Chondrocyte (in vitro differentiated cells): ENCODE measurements at regions not wholly inside any gene's neighbourhood (a gene's known extent, or its start where the extent isn't known, plus 50 kb on each side); places are given as distances from the start of the nearest gene placed in this dataset.

Experiments used
- DNase-seq: peaks from one replicate; pipeline ENCODE4 v3.0.0; 2021; ENCODE audit warnings: mixed read lengths, low spot score
- H3K27ac Mint-ChIP-seq: one replicate; pipeline ENCODE4 v1.8.0; 2021; ENCODE audit warnings: mild to moderate bottlenecking, moderate library complexity, mixed read lengths; ENCODE audit not compliant: unreplicated experiment
- H3K27me3 Mint-ChIP-seq: 2 replicates; pipeline ENCODE4 v1.8.0; 2021; ENCODE audit warnings: low read depth, mixed read lengths
- H3K36me3 Mint-ChIP-seq: 2 replicates; pipeline ENCODE4 v1.8.0; 2021; ENCODE audit warnings: low read depth, mixed read lengths
- H3K4me1 Mint-ChIP-seq: 2 replicates; pipeline ENCODE4 v1.8.0; 2021; ENCODE audit warnings: low read depth, mild to moderate bottlenecking, mixed read lengths
- H3K4me3 Mint-ChIP-seq: one replicate; pipeline ENCODE4 v1.8.0; 2021; ENCODE audit warnings: mild to moderate bottlenecking, moderate library complexity, mixed read lengths; ENCODE audit not compliant: unreplicated experiment
- H3K9me3 Mint-ChIP-seq: 2 replicates; pipeline ENCODE4 v1.8.0; 2021; ENCODE audit warnings: low read depth, mixed read lengths
- TF ChIP-seq, protein P1 (sequence below): fragments of 200-600 bp; sonication (generic); IDR thresholded peaks from 2 replicates; pipeline ENCODE4 v1.5.0; 2021; ENCODE audit warnings: antibody characterized with exemption, mild to moderate bottlenecking, moderate library complexity

DNA sequence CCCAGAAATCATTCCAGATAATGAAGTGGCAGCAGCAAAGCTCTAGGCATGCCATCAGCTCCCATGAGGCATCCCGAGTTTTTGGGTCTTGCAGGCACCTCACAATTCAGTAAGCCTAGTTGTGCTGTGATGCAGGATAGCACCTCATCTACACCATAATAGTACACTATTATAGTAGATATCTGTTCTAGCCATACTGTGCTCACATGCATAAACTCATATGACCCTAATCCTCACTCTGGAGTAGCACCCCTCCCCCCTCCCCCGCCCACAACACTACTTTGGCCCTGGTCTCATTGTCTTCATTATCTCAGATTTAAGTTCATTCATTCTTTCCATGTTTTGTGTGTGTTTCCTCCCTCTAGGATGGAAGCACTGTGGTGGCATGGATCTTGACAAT is 102.5 kb upstream of the PITX1 start:
- Mint-ChIP-seq H3K27me3 (peaks cover 41% of the 10 kb centered on the region), H3K27ac (no peak overlapping the region), H3K9me3 (no peaks in the 10 kb centered on the region)

DNA sequence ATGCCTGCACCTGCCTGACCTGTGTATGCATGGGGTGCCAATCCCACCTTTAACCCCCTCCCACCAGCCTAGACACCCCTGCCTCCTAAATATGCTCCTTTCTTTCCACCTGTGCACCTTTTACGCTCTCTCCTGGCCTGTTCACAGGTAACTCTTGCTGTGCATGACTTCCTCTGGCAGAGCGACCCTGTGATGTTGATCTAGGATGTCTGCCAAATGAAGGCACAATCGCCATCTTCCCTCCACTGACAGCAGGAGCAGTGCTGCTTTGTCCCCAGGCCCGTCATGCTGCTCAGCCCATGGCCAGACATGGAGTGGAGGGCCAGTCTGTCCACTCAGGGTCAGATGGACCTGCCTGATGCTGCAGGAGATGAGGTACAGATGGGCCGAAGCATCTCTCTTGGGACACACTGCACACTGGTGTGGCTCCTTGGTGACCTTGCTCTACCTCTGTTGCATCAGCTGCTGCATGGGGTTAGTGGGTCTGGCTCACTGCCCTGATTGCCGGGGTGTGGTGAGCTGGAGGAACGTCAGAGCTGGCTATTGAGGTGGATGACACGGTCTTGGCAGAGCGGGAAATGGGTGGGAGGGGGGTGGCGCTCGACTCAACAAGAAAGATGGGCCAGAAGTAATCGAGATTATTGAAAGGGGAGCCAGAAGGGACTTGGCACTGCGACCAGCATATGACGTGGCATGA is 101.7 kb upstream of the PITX1 start:
- peaks cover 41% of the 10 kb centered on the region for H3K27me3 Mint-ChIP-seq
- no peaks in the 10 kb centered on the region for H3K9me3 Mint-ChIP-seq
- no peak overlapping the region for H3K4me3 Mint-ChIP-seq
- no peak for DNase-seq
- TF ChIP-seq, protein P1, sequence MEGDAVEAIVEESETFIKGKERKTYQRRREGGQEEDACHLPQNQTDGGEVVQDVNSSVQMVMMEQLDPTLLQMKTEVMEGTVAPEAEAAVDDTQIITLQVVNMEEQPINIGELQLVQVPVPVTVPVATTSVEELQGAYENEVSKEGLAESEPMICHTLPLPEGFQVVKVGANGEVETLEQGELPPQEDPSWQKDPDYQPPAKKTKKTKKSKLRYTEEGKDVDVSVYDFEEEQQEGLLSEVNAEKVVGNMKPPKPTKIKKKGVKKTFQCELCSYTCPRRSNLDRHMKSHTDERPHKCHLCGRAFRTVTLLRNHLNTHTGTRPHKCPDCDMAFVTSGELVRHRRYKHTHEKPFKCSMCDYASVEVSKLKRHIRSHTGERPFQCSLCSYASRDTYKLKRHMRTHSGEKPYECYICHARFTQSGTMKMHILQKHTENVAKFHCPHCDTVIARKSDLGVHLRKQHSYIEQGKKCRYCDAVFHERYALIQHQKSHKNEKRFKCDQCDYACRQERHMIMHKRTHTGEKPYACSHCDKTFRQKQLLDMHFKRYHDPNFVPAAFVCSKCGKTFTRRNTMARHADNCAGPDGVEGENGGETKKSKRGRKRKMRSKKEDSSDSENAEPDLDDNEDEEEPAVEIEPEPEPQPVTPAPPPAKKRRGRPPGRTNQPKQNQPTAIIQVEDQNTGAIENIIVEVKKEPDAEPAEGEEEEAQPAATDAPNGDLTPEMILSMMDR, result no peak
- H3K36me3 Mint-ChIP-seq, result no peaks in the 10 kb centered on the region
- no peak overlapping the region for H3K27ac Mint-ChIP-seq
- peaks cover 6% of the 10 kb centered on the region for H3K4me1 Mint-ChIP-seq

More for the DNA sequence above, 102.5 kb upstream of the PITX1 start:
- no peak for DNase-seq
- TF ChIP-seq, protein P1, result no peak
- Mint-ChIP-seq H3K36me3 (no peaks in the 10 kb centered on the region), H3K4me1 (peaks cover 6% of the 10 kb centered on the region), H3K4me3 (no peak overlapping the region)

DNA sequence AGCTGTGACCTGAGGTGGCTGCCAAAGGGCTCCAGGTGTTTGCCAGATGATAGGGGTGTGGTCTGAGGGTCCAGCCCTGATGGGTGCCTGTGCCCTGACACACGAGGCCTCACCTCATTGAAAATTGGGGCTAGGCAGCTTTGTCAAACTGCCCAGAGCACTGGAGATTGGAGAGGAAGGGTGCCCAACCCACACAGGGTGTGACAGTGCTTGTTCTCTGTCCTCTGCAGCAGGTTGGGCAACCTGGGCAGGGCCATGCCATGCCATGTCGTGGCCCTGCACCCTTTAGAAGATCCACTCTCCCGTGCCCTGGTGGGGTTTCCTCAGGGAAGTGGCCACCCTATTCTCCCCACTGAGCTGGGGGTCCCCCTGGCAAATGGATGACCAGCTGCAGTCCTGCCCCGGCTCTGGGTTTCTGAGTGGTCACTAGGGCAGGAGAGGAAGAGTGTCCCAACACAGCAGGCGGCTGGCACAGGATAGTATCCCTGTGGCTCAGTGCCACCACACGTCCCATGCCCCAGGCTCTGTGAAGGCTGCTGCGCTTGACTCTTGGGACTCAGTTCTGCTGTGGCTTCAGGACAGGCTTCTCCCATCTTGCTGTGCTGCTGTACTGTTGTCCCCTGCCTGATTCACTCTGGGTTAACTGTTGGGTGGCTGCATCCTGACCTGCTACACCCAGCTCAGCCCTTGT is 100.8 kb upstream of the PITX1 start:
- Mint-ChIP-seq H3K4me3 (no peak overlapping the region), H3K4me1 (peaks cover under 1% of the 10 kb centered on the region), H3K9me3 (no peaks in the 10 kb centered on the region), H3K36me3 (no peaks in the 10 kb centered on the region), H3K27ac (no peak overlapping the region), H3K27me3 (peaks cover 50% of the 10 kb centered on the region)
- TF ChIP-seq, protein P1, result no peak
- DNase-seq, result no peak

DNA sequence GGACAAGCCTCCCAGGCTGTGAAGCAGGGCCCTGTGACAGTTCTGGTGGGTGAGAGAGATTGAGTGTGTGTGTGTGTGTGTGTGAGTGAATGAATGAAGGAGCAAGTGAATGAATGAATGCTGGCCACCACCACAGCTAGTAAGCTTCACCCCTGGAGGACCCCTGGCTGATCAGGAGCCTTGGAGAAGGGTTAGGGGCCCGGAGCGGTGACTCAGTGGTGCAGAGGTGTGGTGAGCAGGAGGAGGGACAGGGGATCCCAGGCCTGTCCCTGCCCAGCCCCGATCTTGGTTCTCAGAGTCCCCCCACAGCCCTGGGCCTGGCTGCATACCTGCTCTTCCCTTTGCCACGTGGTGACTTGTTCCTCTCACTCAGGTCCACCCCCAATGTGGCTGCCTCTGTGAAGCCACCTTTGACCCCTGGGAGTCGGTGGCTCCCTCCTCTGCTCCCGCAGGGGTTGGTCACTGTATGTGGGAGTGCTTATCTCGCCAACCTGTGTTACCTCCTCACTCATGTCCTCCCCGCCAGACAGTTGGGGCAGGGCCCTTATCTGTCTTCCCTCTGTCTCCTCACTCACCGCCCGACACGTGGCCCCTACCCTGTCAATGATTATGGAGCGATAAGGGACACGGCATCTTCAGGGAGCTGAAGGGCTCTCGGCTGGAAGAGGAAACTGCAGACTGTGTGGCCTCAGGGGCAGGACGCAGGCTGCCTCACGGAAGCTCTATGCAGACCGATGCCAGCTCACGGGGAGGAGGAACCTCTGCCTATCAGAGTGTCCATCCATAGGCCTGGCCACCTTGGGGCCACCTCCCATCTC is 99.9 kb upstream of the PITX1 start:
- no peaks in the 10 kb centered on the region for H3K9me3 Mint-ChIP-seq
- H3K4me1 Mint-ChIP-seq, result no peaks in the 10 kb centered on the region
- peaks cover 49% of the 10 kb centered on the region for H3K27me3 Mint-ChIP-seq
- H3K4me3 Mint-ChIP-seq, result no peak overlapping the region
- DNase-seq, result no peak
- TF ChIP-seq, protein P1, result no peak
- no peak overlapping the region for H3K27ac Mint-ChIP-seq
- H3K36me3 Mint-ChIP-seq, result no peaks in the 10 kb centered on the region

DNA sequence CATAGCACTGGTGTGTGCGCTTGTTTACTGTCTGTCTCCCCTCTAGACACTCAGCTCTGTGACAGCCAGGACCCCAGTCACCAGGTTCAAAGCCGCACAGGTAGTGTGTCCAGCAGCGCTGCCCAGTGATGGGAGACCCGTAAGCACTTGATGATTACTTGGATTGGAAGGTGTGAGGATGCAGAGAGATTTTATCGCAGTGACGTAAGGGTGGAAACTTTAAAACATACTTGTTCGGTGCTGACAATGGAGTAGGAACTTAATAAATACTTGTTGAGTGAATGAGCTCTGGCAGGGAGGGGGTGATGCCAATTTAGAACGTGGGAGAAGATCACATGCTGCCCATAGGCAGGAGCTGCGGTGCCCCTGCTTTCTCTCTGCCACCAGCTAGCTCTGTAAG is 99.2 kb upstream of the PITX1 start:
- peaks cover 47% of the 10 kb centered on the region for H3K27me3 Mint-ChIP-seq
- H3K4me1 Mint-ChIP-seq, result no peaks in the 10 kb centered on the region
- no peak for DNase-seq
- H3K9me3 Mint-ChIP-seq, result no peaks in the 10 kb centered on the region
- no peak overlapping the region for H3K27ac Mint-ChIP-seq
- TF ChIP-seq, protein P1, result no peak
- H3K36me3 Mint-ChIP-seq, result no peaks in the 10 kb centered on the region
- H3K4me3 Mint-ChIP-seq, result no peak overlapping the region
